ENCODE measurements at regions not wholly inside any gene's neighbourhood (a gene's known extent, or its start where the extent isn't known, plus 50 kb on each side); places are given as distances from the start of the nearest gene placed in this dataset.
A peak's percentile ranks its signal among the peaks of the same experiment; 100 is the strongest.
"Not testable (repeated sequence)": the region's sequence is repeated elsewhere in the genome, so short reads cannot be mapped to it uniquely, and the experiment has no call there.

- no peak for DNase-seq (ENCODE audit: extremely low spot score, insufficient read length, low read depth)
- FAIRE-seq, result no peak
Measured at GRCh38 chr17:77836557-77837041, 121.9 kb upstream of the TNRC6C start.

DNA sequence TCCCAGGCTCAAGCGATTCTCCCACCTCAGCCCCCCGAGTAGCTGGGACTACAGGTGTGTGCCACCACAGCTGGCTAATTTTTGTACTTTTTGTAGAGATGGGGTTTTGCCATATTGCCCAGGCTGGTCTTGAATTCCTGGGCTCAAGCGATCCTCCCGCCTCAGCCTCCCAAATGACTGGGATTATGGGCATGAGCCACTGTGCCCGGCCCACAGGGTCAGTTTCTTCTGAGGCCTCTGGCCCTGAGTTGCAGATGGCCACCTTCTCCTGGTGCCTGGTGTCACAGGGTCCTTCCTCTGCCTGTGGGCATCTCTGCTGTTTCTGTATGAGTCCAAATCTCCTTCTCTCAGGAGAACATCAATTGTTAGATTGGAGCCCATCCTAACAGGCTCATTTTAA, 121.4 kb upstream of the TNRC6C start:
- not testable (repeated sequence) for FAIRE-seq

GRCh38 chr17:77837917-77838316, 120.6 kb upstream of the TNRC6C start:
- FAIRE-seq (no peak), DNase-seq (ENCODE audit: extremely low spot score, insufficient read length, low read depth) (no peak)

More for the DNA sequence above, 121.4 kb upstream of the TNRC6C start:
- not testable (repeated sequence) for DNase-seq (ENCODE audit: extremely low spot score, insufficient read length, low read depth)

DNA sequence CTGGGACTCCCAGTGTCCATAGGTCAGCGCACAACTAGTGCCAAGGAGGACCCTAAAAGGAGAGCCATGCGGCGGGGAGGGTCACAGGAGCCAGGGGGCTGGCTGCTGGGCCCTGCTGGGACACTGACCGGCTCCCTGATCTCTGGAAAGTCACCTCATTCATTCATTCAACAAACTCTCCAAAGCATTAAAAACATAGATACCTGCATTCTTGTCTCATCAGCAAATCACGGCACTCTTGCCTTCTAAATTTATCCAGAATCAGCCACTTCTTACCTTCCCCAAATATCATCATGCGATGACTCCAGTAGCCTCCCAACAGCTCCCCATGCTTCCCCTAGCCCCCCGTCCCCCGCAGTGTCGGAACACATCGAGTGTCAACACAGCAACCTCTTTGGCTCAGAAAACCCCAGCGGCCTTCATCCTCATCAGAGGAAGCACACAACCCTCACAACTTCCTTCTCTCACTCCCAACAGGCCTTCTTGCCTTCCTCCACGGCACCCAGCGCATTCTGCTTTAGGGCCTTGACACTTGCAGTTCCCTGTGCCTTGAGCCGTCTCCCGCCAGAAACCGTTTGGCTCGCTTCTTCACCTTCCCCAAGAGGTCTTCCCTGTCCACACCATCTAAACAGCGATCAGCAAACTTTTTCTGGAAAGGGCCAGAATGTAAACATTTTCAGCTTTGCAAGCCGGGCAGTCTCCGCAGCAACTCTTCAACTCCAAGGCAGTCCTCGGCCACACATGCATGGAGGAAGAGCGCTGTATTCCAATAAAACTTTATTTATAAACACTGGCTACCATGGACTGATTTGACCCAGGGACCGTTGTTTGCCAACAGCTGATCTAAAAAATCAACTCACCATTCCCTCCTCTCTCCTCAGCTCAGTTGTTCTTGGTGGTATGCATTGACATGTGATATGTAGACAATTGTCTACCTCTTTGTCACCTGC, 119.5 kb upstream of the TNRC6C start:
- DNase-seq (ENCODE audit: extremely low spot score, insufficient read length, low read depth) (no peak), FAIRE-seq (no peak)

GRCh38 chr17:77839698-77840512, 118.6 kb upstream of the TNRC6C start:
- FAIRE-seq, result no peak
- no peak for DNase-seq (ENCODE audit: extremely low spot score, insufficient read length, low read depth)

- FAIRE-seq, result no peak
- DNase-seq (ENCODE audit: extremely low spot score, insufficient read length, low read depth), result no peak
Measured at GRCh38 chr17:77840513-77841165, 117.9 kb upstream of the TNRC6C start.

DNA sequence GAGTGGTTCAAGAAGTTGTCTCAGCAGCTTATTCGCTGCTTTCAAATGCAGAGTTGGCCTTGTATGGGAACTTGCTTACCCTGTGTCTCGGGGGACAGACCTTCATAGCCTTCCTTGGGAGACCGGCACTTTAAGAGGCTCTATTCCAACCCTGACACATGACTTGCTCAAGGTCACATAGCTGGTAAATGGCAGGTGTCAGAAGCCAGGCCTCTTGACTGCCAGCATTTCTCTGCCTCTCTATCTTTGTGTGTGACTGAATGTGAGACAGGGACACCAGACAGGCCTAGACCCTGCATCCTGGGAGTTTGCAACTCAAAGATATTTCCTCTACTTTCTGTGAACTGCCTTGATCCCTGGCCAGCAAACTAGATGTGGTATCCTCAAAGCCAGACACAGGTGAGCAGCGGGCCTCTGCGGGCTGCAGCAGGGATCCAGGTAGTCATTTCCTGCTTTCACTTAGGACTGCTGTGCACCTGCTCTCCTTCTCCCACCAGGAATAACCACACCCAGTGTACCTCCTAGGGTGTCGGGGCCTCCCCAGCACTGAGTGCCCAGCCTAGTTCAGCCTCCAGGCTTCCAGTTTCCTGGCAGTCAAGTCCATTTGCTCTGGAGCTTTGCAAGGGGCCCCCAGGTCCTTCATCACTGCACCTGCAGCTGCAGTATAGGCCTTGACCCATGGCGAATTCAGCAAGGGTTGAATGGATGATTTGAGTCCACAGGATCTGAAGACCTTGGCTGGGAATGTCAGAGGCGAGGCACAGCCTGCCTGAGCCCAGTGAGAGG, 116.6 kb upstream of the TNRC6C start:
- FAIRE-seq (no peak), DNase-seq (ENCODE audit: extremely low spot score, insufficient read length, low read depth) (no peak)

DNA sequence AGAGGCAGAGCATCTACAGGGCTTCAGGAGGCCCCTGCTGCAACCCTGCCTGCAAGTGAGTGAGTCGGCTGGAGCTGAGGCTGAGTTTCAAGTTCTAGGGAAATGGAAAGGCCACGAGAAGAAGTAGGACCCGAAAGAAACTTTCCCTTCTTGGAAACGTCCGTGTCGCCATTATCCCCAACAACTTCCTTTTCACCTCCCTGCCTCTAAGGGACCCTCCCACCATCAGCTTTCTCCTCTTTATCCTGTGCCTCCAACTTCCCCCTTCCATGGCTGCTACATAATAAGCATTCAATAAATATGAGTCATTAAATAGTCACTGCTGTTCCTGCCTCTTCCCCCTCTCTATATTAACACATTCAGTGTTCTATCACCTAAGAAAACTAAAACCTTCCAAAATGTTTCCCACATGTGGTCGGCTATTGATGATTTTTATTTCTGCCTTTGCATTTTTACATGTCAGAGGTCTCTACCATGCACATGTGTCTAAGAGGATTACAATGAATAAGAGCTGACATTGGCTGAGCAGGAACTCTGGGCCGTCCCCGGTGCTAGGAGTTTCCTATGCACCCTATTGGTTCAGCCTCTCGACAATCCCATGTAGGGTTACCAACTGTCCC, 115.9 kb upstream of the TNRC6C start:
- DNase-seq (ENCODE audit: extremely low spot score, insufficient read length, low read depth) (no peak), FAIRE-seq (no peak)

- DNase-seq (ENCODE audit: extremely low spot score, insufficient read length, low read depth) (peak; percentile 35), FAIRE-seq (peak; percentile 95)
Measured at GRCh38 chr17:77843255-77843895, 115.1 kb upstream of the TNRC6C start.

DNA sequence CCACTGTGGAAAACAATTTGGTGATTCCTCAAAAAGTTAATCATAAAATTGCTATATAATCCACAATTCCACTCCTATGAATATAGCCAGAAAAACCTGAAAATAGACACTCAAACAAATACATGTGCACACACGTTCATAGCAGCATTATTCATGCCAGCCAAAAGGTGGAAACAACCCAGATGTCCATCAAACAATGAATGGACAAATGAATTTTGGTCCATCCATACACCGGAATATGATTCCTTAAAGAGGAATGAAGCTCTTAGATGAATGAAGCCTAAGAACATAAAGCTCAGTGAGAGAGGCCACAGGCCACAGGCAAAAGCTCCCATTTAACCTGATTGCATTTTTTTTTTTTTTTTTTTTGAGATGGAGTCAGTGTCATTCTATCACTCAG, 114.6 kb upstream of the TNRC6C start:
- FAIRE-seq (no peak), DNase-seq (ENCODE audit: extremely low spot score, insufficient read length, low read depth) (no peak)

DNA sequence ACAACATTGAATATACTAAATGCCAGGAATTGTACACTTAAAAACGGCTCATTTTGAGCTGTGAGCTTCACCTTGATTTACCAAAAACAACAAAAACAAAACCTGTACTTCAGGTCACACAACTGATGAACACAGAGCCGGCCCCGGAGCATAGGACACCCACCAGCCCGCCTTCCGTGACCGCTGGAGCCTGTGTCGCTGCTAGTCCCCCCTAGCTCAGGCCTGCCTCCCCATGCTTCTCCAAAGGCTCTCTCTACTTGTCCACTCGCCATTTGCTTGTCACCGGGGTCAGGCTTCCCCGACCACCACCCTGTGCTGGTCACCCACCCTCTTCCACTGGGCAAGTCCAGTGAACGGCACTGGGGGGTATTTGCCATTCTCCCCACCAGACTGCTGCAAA, 113.8 kb upstream of the TNRC6C start:
- DNase-seq (ENCODE audit: extremely low spot score, insufficient read length, low read depth) (no peak), FAIRE-seq (no peak)

- FAIRE-seq (no peak), DNase-seq (ENCODE audit: extremely low spot score, insufficient read length, low read depth) (no peak)
Measured at GRCh38 chr17:77845541-77846225, 112.8 kb upstream of the TNRC6C start.

GRCh38 chr17:77846531-77847085, 111.9 kb upstream of the TNRC6C start:
- no peak for FAIRE-seq
- DNase-seq (ENCODE audit: extremely low spot score, insufficient read length, low read depth), result no peak

DNA sequence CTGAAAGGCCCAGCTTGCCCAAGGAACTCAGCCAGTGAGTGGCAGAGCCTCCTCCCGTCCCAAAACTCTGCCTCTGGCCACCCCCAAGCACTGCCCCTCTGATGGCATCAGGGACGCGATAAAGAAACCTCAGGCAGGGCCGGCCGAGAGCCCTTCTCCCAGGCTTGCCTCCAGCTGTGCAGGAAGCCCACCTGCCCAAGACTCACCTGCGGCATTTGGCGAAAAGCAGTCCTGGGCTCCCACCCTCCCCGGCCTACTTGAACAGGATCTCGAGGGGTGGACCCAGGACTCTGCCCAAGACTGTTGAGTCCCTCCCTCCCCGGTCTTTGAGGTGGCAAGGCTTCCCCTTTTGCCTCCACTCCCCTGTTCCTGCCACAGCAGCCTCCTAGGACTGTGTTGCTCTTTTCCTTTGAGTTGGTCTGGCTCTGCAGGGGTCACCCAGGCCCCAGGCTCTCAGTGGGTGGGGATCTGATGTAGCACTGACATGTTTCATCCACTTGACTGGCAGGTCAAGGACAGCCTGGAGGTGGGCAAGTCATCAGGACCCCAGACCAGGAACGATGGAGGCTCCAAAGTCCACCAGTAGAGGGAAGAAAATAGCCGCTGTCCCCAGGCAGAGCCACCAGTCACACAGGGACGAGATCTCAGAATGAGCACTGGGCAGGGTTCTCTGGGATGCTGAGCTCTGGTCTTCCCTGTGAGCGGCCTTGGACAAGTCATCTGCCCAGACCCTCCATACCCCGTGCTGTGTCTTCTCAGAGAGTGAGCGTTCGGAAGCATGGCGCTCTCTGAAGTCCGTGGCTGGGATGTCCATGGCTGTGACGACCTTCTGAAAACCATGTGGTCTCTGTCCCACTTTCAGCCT, 111.0 kb upstream of the TNRC6C start:
- DNase-seq (ENCODE audit: extremely low spot score, insufficient read length, low read depth) (no peak), FAIRE-seq (no peak)

DNA sequence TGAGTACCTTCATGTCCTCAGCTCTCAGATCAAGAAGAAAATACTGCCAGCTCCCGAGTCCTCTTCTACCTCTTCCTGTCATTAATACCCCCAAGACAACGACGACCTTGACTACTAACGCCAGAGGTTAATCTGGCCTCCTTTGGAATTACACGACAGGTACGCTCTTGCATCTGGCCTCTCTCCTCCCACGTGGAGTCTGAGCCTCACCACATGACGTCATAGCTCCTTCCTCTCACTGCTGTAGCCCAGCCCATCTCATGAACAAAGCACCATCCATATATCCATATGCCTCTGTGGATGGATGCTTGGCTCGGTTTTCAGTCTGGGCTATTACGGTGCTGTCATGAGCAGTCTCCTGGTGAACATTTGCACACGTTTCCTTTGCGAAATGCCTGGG, 110.2 kb upstream of the TNRC6C start:
- FAIRE-seq (no peak), DNase-seq (ENCODE audit: extremely low spot score, insufficient read length, low read depth) (no peak)

DNA sequence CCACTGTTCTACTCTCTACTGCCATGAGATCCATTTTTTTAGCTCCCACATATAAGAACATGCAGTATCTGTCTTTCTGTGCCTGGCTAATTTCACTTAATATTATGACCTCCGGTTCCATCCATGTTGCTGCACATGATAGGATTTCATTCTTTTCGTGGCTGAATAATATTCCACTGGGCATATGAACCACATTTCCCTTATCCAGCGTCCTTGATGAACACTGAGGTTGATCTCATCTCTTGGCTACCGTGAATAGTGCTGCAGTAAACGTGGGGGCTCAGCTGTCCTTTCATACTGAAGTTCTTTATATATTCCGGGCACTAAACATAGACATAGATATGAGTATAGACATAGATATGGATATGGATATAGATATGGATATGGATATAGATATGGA, 109.3 kb upstream of the TNRC6C start:
- DNase-seq (ENCODE audit: extremely low spot score, insufficient read length, low read depth) (no peak), FAIRE-seq (no peak)

GRCh38 chr17:77851921-77852320, 106.6 kb upstream of the TNRC6C start:
- DNase-seq (ENCODE audit: extremely low spot score, insufficient read length, low read depth), result no peak
- FAIRE-seq, result no peak
